ENCODE measurements at regions not wholly inside any gene's neighbourhood (a gene's known extent, or its start where the extent isn't known, plus 50 kb on each side); places are given as distances from the start of the nearest gene placed in this dataset.

DNA sequence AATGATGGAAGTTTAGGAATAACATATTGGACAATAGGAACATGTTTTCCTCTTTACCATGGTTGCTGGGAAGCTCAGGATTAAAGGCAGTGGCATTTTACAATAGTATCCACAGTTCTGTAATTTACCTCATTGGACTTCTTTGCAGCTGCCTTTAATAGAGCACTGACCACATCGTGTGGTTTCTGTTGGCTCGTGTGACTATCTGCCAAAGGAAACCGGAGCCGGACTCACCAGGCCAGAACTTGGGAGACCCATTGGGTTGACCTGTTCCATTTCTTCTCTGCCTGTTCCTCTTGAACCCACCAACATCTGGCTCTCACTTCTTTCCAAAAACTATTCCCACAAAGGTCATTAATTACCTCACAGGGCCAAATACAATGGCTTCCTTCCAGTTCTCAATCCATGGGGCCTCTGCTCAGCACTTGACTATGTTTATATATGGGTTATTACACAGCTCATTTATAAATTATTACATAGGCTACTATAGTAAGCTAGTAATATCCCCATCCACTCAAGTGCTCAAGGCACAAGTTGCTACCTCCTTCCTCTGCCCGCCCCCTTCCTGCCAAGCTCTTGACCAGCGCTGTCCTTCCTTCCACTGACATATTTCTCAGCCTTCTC is 121.5 kb upstream of the VASH1 start:
- Mint-ChIP-seq H3K27me3 (peaks cover 9% of the 10 kb centered on the region), H3K27ac (no peak overlapping the region), H3K9me3 (peaks cover 3% of the 10 kb centered on the region), H3K4me1 (no peaks in the 10 kb centered on the region), H3K36me3 (ENCODE audit: low read depth) (no peaks in the 10 kb centered on the region), H3K4me3 (no peak overlapping the region)
- no peak for ATAC-seq
- no peak for DNase-seq

- Mint-ChIP-seq H3K27me3 (peaks cover 4% of the 10 kb centered on the region), H3K27ac (no peak overlapping the region), H3K36me3 (ENCODE audit: low read depth) (no peaks in the 10 kb centered on the region), H3K9me3 (peaks cover 3% of the 10 kb centered on the region), H3K4me1 (no peaks in the 10 kb centered on the region), H3K4me3 (no peak overlapping the region)
- DNase-seq, result no peak
- ATAC-seq, result no peak
Measured at GRCh38 chr14:76640923-76641395, 120.3 kb upstream of the VASH1 start.

GRCh38 chr14:76641541-76641940 is 119.7 kb upstream of the VASH1 start:
- ATAC-seq (no peak), DNase-seq (no peak)
- Mint-ChIP-seq H3K36me3 (ENCODE audit: low read depth) (no peaks in the 10 kb centered on the region), H3K27ac (no peak overlapping the region), H3K4me1 (no peaks in the 10 kb centered on the region), H3K4me3 (no peak overlapping the region), H3K27me3 (peaks cover 4% of the 10 kb centered on the region), H3K9me3 (peaks cover 3% of the 10 kb centered on the region)

DNA sequence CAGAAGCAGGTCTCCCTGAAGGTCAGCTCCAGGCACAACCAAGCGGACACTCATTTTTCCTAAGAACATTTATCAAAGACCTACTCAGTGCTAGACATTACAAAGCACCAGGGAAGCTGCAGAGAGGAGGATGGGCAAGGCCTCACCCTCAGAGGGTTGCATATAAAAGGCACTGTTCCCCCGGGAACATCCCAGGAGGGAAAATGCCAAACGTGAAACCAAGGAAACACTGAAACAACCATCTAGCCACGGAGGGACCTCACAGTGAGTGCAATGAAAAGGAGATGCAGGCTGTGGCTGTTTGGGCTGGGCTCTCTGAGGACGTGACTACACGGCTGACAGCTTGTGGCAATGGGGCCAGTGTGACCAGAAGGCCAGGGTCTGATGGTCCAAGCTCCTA is 117.4 kb upstream of the VASH1 start:
- Mint-ChIP-seq H3K9me3 (no peaks in the 10 kb centered on the region), H3K4me3 (no peak overlapping the region), H3K4me1 (no peaks in the 10 kb centered on the region), H3K36me3 (ENCODE audit: low read depth) (no peaks in the 10 kb centered on the region), H3K27ac (no peak overlapping the region), H3K27me3 (peaks cover 2% of the 10 kb centered on the region)
- ATAC-seq (no peak), DNase-seq (no peak)

DNA sequence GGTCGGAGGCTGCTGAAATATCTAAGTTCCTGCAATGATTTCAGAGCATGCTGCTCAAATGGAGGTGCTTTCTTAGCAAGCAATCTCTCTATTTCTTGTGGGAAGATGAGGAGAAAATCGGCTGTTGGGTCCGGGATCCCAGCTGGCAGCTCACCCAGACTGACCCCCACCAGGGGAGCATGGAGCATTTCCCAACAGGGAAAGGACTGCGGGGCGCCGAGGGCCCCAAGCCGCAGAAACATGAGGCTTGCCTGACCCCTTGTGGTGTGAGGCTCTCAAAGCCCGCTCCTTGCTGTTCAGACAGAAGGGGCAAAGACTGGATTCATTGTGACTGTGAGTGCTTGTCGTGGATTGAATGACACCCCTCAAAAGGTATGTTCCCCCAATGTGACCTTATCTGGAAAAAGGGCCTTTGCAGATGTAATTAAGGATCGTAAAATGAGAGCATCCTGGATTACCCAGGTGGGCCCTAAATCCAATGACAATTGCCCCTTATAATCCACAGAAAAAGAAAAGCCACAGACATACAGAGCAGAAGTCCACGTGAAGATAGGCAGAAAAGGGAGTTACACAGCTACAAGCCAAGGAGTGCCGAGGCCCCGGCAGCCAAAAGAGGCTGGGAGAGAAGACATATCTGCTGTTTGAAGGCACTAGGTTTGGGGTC is 116.3 kb upstream of the VASH1 start:
- ATAC-seq (no peak), DNase-seq (peak; percentile 10)
- no peak overlapping the region for H3K27ac Mint-ChIP-seq
- peaks cover 2% of the 10 kb centered on the region for H3K27me3 Mint-ChIP-seq
- no peaks in the 10 kb centered on the region for H3K9me3 Mint-ChIP-seq
- H3K4me1 Mint-ChIP-seq, result no peaks in the 10 kb centered on the region
- H3K36me3 Mint-ChIP-seq (ENCODE audit: low read depth), result no peaks in the 10 kb centered on the region
- no peak overlapping the region for H3K4me3 Mint-ChIP-seq

- Mint-ChIP-seq H3K27ac (no peak overlapping the region), H3K27me3 (no peaks in the 10 kb centered on the region), H3K4me1 (no peaks in the 10 kb centered on the region), H3K4me3 (no peak overlapping the region), H3K9me3 (no peaks in the 10 kb centered on the region), H3K36me3 (ENCODE audit: low read depth) (no peaks in the 10 kb centered on the region)
- peak; percentile 12 for DNase-seq
- no peak for ATAC-seq
Measured at GRCh38 chr14:76647697-76648298, 113.5 kb upstream of the VASH1 start.

- no peak for ATAC-seq
- Mint-ChIP-seq H3K4me3 (no peak overlapping the region), H3K4me1 (no peaks in the 10 kb centered on the region), H3K27me3 (peaks cover 2% of the 10 kb centered on the region), H3K36me3 (ENCODE audit: low read depth) (no peaks in the 10 kb centered on the region), H3K27ac (no peak overlapping the region), H3K9me3 (no peaks in the 10 kb centered on the region)
- no peak for DNase-seq
Measured at GRCh38 chr14:76651410-76652055, 109.7 kb upstream of the VASH1 start.

- Mint-ChIP-seq H3K4me3 (no peak overlapping the region), H3K27me3 (peaks cover 4% of the 10 kb centered on the region)
- ATAC-seq, result no peak
Measured at GRCh38 chr14:76653875-76654572, 107.2 kb upstream of the VASH1 start.

DNA sequence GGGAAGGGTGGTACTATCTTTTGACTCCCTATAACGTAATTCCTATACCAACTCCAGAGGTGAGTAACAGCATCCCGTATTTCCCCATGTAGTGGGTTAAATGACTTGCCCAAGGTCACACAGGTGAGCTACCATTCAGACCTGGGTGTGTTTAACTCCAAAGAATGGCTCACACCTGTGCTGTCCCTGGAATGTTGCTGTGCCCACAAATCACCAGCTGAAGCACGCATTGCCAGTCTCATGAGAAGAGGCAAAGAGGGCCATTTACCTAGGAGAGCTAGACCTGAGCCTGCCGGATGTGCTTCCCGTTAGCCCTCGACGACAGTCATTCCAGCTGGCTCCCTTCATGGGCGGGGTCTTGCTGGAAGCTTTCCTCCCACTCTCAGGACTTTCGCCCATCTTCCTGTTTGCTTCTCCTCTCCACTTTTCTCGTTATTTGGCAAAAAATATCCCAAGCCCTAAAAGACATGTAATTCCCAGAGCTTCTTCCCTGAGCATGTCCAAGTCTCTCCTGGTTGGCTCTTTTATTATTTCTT is 106.6 kb upstream of the VASH1 start:
- Mint-ChIP-seq H3K36me3 (ENCODE audit: low read depth) (no peaks in the 10 kb centered on the region), H3K27me3 (peaks cover 6% of the 10 kb centered on the region), H3K4me1 (no peaks in the 10 kb centered on the region), H3K4me3 (no peak overlapping the region), H3K9me3 (peaks cover 5% of the 10 kb centered on the region), H3K27ac (no peak overlapping the region)
- ATAC-seq (no peak), DNase-seq (no peak)

More at GRCh38 chr14:76653875-76654572, 107.2 kb upstream of the VASH1 start:
- H3K36me3 Mint-ChIP-seq (ENCODE audit: low read depth), result no peaks in the 10 kb centered on the region
- H3K27ac Mint-ChIP-seq, result no peak overlapping the region
- H3K9me3 Mint-ChIP-seq, result peaks cover 5% of the 10 kb centered on the region
- no peak for DNase-seq
- H3K4me1 Mint-ChIP-seq, result no peaks in the 10 kb centered on the region

- Mint-ChIP-seq H3K4me3 (no peak overlapping the region), H3K36me3 (ENCODE audit: low read depth) (no peaks in the 10 kb centered on the region), H3K27ac (no peak overlapping the region), H3K4me1 (no peaks in the 10 kb centered on the region), H3K27me3 (peaks cover 13% of the 10 kb centered on the region), H3K9me3 (peaks cover 5% of the 10 kb centered on the region)
- DNase-seq, result no peak
- ATAC-seq, result no peak
Measured at GRCh38 chr14:76655331-76655730, 105.9 kb upstream of the VASH1 start.

- Mint-ChIP-seq H3K27me3 (peaks cover 16% of the 10 kb centered on the region), H3K4me1 (no peaks in the 10 kb centered on the region), H3K9me3 (peaks cover 5% of the 10 kb centered on the region), H3K36me3 (ENCODE audit: low read depth) (no peaks in the 10 kb centered on the region), H3K27ac (no peak overlapping the region), H3K4me3 (no peak overlapping the region)
- DNase-seq (no peak), ATAC-seq (no peak)
Measured at GRCh38 chr14:76656592-76656991, 104.7 kb upstream of the VASH1 start.

DNA sequence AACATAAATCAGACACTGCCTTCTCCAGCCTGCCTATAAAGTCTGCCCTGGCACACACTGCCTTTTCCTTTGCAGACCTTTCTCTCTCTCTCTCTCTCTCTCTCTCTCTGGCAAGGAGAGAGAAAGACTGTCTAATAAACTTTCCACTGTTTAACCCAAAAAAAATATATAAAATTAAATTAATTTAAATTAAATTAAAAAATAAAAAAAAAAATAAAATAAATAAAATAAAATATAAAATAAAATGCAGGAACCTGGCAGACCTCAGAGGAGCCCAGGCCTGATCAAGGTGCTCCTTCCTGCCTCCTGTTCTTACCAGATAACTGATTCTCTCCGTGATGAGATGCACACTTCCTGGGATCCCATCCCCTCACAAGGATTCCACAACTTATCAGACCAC is 103.9 kb upstream of the VASH1 start:
- H3K4me3 Mint-ChIP-seq, result no peak overlapping the region
- H3K36me3 Mint-ChIP-seq (ENCODE audit: low read depth), result no peaks in the 10 kb centered on the region
- no peak for DNase-seq
- peaks cover 18% of the 10 kb centered on the region for H3K27me3 Mint-ChIP-seq
- H3K27ac Mint-ChIP-seq, result no peak overlapping the region
- H3K9me3 Mint-ChIP-seq, result peaks cover 5% of the 10 kb centered on the region
- no peak for ATAC-seq
- H3K4me1 Mint-ChIP-seq, result no peaks in the 10 kb centered on the region

- Mint-ChIP-seq H3K4me3 (no peak overlapping the region), H3K27ac (no peak overlapping the region), H3K9me3 (peaks cover 5% of the 10 kb centered on the region), H3K36me3 (ENCODE audit: low read depth) (no peaks in the 10 kb centered on the region), H3K27me3 (peaks cover 20% of the 10 kb centered on the region), H3K4me1 (no peaks in the 10 kb centered on the region)
- no peak for DNase-seq
- no peak for ATAC-seq
Measured at GRCh38 chr14:76657846-76658245, 103.4 kb upstream of the VASH1 start.

GRCh38 chr14:76662580-76662979 is 98.7 kb upstream of the VASH1 start:
- DNase-seq (no peak), ATAC-seq (no peak)
- no peak overlapping the region for H3K27ac Mint-ChIP-seq
- H3K27me3 Mint-ChIP-seq, result peaks cover 19% of the 10 kb centered on the region
- no peaks in the 10 kb centered on the region for H3K36me3 Mint-ChIP-seq (ENCODE audit: low read depth)
- no peak overlapping the region for H3K4me3 Mint-ChIP-seq
- H3K4me1 Mint-ChIP-seq, result no peaks in the 10 kb centered on the region
- peaks cover 5% of the 10 kb centered on the region for H3K9me3 Mint-ChIP-seq

Data from activated naive CD8-positive, alpha-beta T cell treated with anti-CD3 and anti-CD28 coated beads, Interleukin-2, amount 50 U/mL, for 24 hours (primary cell).